ENCODE measurements at regions not wholly inside any gene's neighbourhood (a gene's known extent, or its start where the extent isn't known, plus 50 kb on each side); places are given as distances from the start of the nearest gene placed in this dataset.

GRCh38 chr22:47566491-47566890 is 804.0 kb downstream of the TBC1D22A start:
- DNase-seq (ENCODE audit: low read depth) = no peak

GRCh38 chr22:47565607-47566006 is 803.2 kb downstream of the TBC1D22A start:
- DNase-seq (ENCODE audit: low read depth) = no peak

- DNase-seq (ENCODE audit: low read depth) = no peak
Measured at GRCh38 chr22:47564651-47565434, 802.4 kb downstream of the TBC1D22A start.

DNA sequence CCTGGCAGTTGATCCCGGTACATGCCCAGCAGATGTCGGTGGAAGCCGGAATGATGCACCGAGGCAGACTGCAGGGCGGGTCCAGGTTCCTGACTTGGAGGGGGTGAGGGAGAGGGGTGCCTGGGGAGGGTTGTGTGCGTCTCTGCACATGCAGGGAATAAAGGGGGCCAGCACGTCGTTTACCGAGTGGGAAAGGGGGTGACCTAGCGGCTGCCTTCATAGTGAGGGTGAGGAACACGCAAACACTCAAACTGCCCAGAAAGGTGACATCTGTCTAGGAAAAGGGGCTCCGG is 801.7 kb downstream of the TBC1D22A start:
- no peak for DNase-seq (ENCODE audit: low read depth)

- DNase-seq (ENCODE audit: low read depth) = no peak
Measured at GRCh38 chr22:47563406-47564157, 801.1 kb downstream of the TBC1D22A start.

DNA sequence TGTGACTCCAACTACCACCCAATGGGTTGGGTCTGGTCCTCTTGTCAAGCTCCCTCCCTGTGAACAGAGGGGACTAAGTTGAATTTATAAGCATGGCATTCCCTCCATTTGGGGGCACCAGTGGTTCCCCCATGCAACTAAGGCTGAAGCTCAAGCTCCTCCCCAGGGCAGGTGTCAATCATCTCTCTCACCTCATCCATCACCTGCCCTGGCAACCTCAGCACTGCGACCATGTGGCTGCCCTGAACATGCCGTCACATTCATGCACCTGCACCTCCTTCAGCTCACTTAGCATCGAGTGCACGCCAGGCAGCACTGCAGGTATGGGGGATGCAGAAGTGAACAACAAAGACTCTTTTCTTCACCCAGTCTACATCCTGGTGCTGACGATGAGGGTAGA is 799.3 kb downstream of the TBC1D22A start:
- no peak for DNase-seq (ENCODE audit: low read depth)

GRCh38 chr22:47561115-47561675 is 798.7 kb downstream of the TBC1D22A start:
- DNase-seq (ENCODE audit: low read depth) = no peak

DNA sequence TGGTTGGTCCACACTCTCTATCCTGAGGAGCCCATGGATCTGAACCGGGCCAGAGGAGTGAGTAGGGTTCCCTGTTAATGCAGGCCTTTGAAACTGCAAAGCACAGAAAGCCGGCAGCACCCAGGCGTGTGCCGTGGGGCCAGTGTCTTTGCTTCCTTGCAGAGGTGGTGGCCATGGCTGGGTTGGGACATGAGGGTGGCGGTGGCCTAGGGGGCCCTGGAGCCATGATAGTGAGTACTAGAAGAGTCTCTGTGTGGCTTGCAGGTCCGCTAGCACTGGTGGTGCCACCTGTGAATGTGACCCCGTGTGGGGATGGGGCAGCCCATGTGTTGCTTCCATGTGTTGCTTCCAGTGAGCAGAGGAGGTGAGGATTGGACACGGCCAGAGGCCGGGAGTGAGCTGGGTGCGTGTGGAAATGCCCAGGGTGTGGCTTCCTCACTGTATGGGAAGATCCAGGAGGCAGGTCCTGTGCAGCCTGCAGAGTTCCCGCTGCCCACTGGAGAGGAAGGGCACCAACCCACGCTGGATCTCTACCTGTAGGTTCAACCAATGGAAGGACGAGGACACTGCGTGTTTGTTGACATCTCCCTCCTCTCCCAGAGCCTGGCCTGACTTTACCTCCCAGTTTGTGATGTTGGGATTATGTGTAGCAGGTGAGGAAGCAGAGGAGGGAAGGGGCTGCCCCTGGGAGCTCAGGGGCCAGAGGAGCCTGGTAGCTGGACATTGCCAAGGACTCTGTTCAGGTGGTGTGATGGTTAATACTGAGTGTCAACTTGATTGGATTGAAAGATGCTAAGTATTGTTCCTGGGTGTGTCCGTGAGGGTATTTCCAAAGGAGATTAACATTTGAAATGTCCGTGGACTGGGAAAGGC is 796.6 kb downstream of the TBC1D22A start:
- DNase-seq (ENCODE audit: low read depth) = no peak

DNA sequence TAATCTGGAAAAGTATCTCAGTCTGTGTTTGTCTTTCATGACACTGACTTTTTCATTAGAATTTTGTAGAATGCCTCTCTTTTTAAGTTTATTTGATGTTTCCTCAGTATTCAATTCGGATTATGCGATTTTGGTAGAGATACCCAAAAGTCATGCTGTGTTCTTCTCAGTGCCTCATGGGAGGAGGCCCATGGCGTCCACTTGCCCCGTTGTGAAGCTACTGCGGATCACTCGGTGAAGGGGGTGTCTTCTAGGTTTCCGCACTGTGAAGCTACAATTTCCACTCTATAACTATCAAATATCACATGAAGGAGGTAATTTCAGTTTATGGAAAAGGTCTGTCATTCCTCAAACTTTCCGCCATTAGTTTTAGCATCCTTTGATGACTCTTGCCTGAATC is 794.0 kb downstream of the TBC1D22A start:
- DNase-seq (ENCODE audit: low read depth) = no peak

- DNase-seq (ENCODE audit: low read depth) = no peak
Measured at GRCh38 chr22:47553436-47553835, 791.0 kb downstream of the TBC1D22A start.

GRCh38 chr22:47552541-47553205 is 790.2 kb downstream of the TBC1D22A start:
- DNase-seq (ENCODE audit: low read depth) = no peak

DNA sequence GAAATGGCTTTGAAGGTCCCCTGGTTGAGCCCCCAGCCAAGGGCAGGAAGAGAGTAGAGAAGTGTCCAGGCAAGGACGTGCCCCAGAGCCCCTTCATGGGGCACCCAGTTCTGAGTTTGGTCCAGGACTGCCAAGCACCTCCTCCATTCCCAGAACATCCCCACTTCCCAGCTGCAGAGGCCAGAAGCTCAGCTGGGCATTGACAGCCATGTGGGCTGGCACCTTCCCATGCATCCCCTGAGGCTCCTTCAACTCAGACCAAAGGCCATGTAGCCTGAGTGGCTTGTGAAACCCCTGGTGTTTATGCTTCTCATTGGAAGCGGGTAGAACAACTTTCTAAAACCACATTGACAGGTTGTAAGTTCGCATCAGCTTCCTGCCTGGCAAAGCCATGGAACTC is 789.6 kb downstream of the TBC1D22A start:
- no peak for DNase-seq (ENCODE audit: low read depth)

- DNase-seq (ENCODE audit: low read depth) = no peak
Measured at GRCh38 chr22:47551431-47551775, 789.0 kb downstream of the TBC1D22A start.

DNA sequence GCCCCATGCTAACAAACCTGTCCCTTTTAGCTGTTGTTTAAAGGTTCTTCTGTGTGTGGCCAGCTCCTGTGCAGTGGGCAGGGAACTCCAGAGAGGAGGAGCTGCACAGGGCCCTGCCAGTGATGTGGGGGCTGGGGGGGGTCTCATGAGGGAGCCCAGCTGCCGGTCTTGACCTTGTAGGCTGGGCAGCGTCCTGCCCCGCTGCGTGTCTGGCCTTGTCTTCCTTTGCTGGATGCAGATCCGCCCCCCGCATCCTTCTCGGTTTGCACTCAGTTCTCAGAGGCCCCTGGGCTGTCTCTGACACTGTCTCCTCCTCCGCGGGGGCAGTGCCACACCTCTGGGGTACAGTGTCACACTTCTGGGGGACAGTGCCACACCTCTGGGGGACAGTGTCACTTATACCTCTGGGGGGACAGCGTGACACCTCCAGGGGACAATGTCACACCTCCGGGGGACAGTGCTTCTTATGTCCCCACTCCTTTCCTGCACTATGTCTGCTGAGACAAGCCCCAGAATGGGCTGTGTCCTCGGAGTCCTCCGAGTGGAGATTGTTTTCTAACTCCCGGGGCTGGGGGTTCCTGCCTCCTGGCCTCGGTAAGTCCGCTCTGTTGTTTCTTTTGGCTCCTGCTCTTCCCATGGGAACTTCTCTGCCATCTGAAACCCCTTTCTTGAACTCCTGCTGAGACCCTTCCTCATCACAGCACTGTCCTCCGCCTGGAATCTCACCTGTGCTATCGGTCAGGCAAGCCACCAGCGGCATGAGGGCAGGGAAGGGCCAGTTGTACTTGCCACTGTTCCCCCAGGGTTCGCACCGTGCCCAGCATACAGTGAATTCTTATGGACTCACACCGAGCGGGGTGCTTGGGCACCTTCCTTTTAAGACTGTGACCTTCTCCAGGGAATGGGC is 788.3 kb downstream of the TBC1D22A start:
- no peak for DNase-seq (ENCODE audit: low read depth)

DNA sequence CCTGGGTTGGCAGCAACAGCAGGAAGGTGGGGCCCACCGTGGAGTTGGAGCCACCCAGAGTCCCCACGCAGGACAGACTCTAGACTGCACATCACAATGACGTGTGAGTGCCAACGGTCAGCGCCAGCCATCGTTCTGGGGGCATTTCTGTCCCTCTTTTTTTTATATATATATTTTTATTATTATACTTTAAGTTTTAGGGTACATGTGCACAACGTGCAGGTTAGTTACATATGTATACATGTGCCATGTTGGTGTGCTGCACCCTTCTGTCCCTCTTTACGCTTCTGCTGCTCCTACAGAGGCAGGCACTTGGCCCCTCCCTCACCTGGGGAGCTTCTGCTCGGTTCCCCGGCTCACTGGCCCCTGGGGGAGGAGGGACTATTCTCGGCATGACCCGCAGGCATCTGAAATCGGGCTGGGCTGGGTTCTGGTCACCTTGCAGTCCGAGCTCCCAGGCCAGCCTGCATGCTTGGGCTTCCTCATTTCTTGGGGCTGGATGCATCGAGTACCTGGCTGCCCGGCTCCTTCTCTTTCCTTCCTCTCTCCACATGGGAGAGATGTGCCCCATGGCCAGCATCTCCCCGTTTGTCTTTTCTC is 787.4 kb downstream of the TBC1D22A start:
- no peak for DNase-seq (ENCODE audit: low read depth)

DNA sequence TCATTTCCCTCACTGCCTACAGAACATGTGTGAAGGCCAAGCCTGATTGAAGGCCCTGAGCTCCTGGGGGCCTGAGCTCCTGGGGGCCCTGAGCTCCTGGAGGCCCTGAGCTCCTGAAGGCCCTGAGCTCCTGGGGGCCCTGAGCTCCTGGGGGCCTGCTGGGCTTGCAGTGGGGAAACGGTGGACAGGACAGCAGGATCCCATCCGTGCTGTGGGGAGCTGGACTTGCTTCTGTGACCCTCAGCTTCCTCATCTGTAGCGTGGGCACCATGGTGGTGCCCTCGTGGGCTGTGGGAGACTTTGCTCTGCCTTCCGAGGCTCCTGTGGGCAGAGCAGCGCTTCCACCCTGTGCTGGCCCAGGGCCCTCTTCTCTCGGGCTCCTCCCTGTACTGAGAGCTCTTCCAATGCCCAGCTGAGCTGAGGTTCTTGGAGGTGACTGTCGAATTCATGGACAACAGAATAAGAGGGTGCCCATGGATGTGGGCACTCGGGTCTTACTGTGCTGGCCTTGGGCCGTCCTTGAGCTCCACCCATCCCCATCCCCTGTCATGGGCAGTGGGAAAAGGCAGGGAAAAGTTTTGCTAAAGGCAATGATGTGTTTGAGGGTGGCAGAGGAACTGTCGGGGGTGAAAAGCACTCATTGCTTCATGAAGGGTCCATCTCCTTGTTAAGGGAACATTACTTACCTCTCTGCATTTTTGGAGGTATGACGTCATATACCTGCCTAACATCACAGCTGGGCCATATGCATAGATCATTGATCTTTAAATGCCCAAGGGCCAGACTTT is 786.7 kb downstream of the TBC1D22A start:
- no peak for DNase-seq (ENCODE audit: low read depth)

GRCh38 chr22:47547881-47548650 is 785.6 kb downstream of the TBC1D22A start:
- DNase-seq (ENCODE audit: low read depth) = no peak

GRCh38 chr22:47547239-47547661 is 784.8 kb downstream of the TBC1D22A start:
- no peak for DNase-seq (ENCODE audit: low read depth)

DNA sequence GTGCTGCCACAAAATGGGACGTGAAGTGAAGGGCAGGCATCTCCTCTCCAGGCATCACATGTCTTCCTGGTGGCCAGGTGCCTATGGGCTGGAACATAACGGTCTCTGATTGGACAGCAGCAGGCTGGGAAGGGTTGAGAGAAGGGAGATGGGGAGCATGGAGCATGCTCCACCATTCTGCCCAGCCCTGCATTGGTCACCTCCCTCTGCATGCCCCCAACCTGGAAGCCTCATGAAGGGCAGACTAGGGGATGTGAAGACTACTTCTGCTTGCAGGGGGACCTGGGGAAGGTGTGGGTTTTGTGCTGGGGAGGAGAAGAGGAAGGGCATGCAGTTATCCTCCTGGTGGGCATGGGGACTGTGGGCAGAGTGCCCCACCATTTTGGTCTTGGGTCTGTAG is 782.2 kb downstream of the TBC1D22A start:
- DNase-seq (ENCODE audit: low read depth) = no peak

All from HS-5 (cell line).